ENCODE measurements at regions not wholly inside any gene's neighbourhood (a gene's known extent, or its start where the extent isn't known, plus 50 kb on each side); places are given as distances from the start of the nearest gene placed in this dataset.

GRCh38 chr9:109922617-109923470 is 142.8 kb downstream of the PALM2AKAP2 start:
- Histone ChIP-seq H3K4me1 (ENCODE audit: control insufficient read depth, insufficient read depth, low read length) (peaks cover 34% of the 10 kb centered on the region), H3K9me3 (replicated peaks; ENCODE audit: control insufficient read depth, insufficient read depth, low read length) (no peaks in the 10 kb centered on the region), H3K9ac (ENCODE audit: control insufficient read depth, insufficient read depth, low read length) (no peak overlapping the region), H3K27ac (ENCODE audit: control insufficient read depth, insufficient read depth) (no peak overlapping the region), H2AFZ (ENCODE audit: control insufficient read depth, low read depth, low read length) (no peak overlapping the region), H3K36me3 (ENCODE audit: control insufficient read depth in 2 of 2, insufficient read depth in 2 of 2, low read length in 1 of 2) (no peaks in the 10 kb centered on the region), H3K27me3 (replicated peaks in 1 of 2; ENCODE audit: control insufficient read depth in 2 of 2, insufficient read depth in 2 of 2, low read length in 1 of 2) (no peaks in the 10 kb centered on the region), H4K20me1 (ENCODE audit: control insufficient read depth, insufficient read depth) (no peaks in the 10 kb centered on the region), H3K4me3 (no peak overlapping the region), H3K4me2 (ENCODE audit: control insufficient read depth, insufficient read depth) (no peak overlapping the region), H3K79me2 (ENCODE audit: control insufficient read depth, insufficient read depth, low read length) (no peaks in the 10 kb centered on the region; the same call in 1 of the 2 replicates)
- ATAC-seq: no peak
- WGBS (ENCODE audit: insufficient coverage, insufficient replicate concordance, low lambda C conversion rate, missing lambda C conversion rate): 45% methylated on average over 2 of the region's 2 CpGs
- no TSS peak for BruUV-seq (replicated peaks)
- CTCF ChIA-PET: interaction anchor here (0.6 to 1.6 kb wide), 4 partner anchors 9 to 133 kb away, joined by 3 to 4 read pairs (median 4); no protein-coding TSS in a partner anchor
- in situ Hi-C loops (cut with MboI) (no loop called here), intact Hi-C loops (cut with micrococcal nuclease; ENCODE audit: unreplicated experiment) (no loop called here)
- SMC1A ChIA-PET (ENCODE audit: uncharacterized antibody, unreplicated experiment): interaction anchor here (0.6 to 27.0 kb wide), 9 partner anchors 9 to 228 kb away, joined by 3 to 636 read pairs (median 6); no protein-coding TSS in a partner anchor
- no peak for TF ChIP-seq GATAD2B (conservative IDR thresholded peaks at IDR 0.05; ENCODE audit: low read depth)
- no peak for TF ChIP-seq CUX1 (IDR thresholded peaks at IDR 0.05; ENCODE audit: insufficient replicate concordance, low read depth, low read length)
- no peak for TF ChIP-seq ZNF207 (IDR thresholded peaks at IDR 0.05; ENCODE audit: borderline replicate concordance)
- no peak for TF ChIP-seq KAT2A (conservative IDR thresholded peaks at IDR 0.05; ENCODE audit: control insufficient read depth, low read depth, low read length)
- TF ChIP-seq NFYA (IDR thresholded peaks at IDR 0.05; ENCODE audit: borderline replicate concordance, low read depth, low read length): no peak
- no peak for TF ChIP-seq KLF5 (IDR thresholded peaks at IDR 0.05; ENCODE audit: partially characterized antibody)
- TF ChIP-seq MXI1 (IDR thresholded peaks at IDR 0.05; ENCODE audit: low read depth, low read length): no peak
- TF ChIP-seq ZBTB11 (CRISPR knock-in tag; IDR thresholded peaks at IDR 0.05): no peak
- TF ChIP-seq SUZ12 (IDR thresholded peaks at IDR 0.05; ENCODE audit: unreplicated experiment): no peak
- no peak for TF ChIP-seq TCF3 (IDR thresholded peaks at IDR 0.05; ENCODE audit: borderline replicate concordance, insufficient read depth, low read depth, low read length)
- no peak for TF ChIP-seq LARP7 (IDR thresholded peaks at IDR 0.05)
- TF ChIP-seq YBX1 (IDR thresholded peaks at IDR 0.05): no peak
- TF ChIP-seq CBX3 (IDR thresholded peaks at IDR 0.05; ENCODE audit: borderline replicate concordance, low read depth): no peak
- no peak for TF ChIP-seq EP300 (IDR thresholded peaks at IDR 0.05; ENCODE audit: borderline replicate concordance in 1 of 2, control insufficient read depth in 1 of 2, low read depth in 2 of 2, low read length in 2 of 2)
- no peak for DNase-seq (ENCODE audit: low read depth, low spot score)
- POLR2A ChIA-PET: interaction anchor here (1.0 to 1.1 kb wide), 3 partner anchors 12 to 44 kb away, joined by 3 to 4 read pairs (median 3); no protein-coding TSS in a partner anchor
- RAD21 ChIA-PET (ENCODE audit: unreplicated experiment): interaction anchor here (0.6 to 5.9 kb wide), 3 partner anchors 10 to 176 kb away, joined by 3 to 43 read pairs (median 3); no protein-coding TSS in a partner anchor
- FAIRE-seq: no peak
